Neural crest cell (in vitro differentiated cells): ENCODE measurements at regions not wholly inside any gene's neighbourhood (a gene's known extent, or its start where the extent isn't known, plus 50 kb on each side); places are given as distances from the start of the nearest gene placed in this dataset.

Experiments
- DNase-seq: peaks from one replicate; pipeline ENCODE4 v3.0.0; 2021; ENCODE audit warnings: low read depth, mixed read lengths, low spot score
- H3K27ac Mint-ChIP-seq: one replicate; pipeline ENCODE4 v1.8.0; 2021; ENCODE audit warnings: mild to moderate bottlenecking, mixed read lengths; ENCODE audit not compliant: unreplicated experiment
- H3K27me3 Mint-ChIP-seq: 2 replicates; pipeline ENCODE4 v1.8.0; 2021; ENCODE audit warnings: low read depth, mild to moderate bottlenecking, mixed read lengths
- H3K36me3 Mint-ChIP-seq: 2 replicates; pipeline ENCODE4 v1.8.0; 2021; ENCODE audit warnings: low read depth, mild to moderate bottlenecking, mixed read lengths
- H3K4me1 Mint-ChIP-seq: 2 replicates; pipeline ENCODE4 v1.8.0; 2021; ENCODE audit warnings: mixed read lengths
- H3K4me3 Mint-ChIP-seq: one replicate; pipeline ENCODE4 v1.8.0; 2021; ENCODE audit warnings: mild to moderate bottlenecking, mixed read lengths
- H3K9me3 Mint-ChIP-seq: 2 replicates; pipeline ENCODE4 v1.8.0; 2021; ENCODE audit warnings: mixed read lengths
- TF ChIP-seq, protein P1 (sequence below): fragments of 200-600 bp; sonication (generic); conservative IDR thresholded peaks from 2 replicates; pipeline ENCODE4 v1.5.0; 2021; ENCODE audit warnings: antibody characterized with exemption, mild to moderate bottlenecking

DNA sequence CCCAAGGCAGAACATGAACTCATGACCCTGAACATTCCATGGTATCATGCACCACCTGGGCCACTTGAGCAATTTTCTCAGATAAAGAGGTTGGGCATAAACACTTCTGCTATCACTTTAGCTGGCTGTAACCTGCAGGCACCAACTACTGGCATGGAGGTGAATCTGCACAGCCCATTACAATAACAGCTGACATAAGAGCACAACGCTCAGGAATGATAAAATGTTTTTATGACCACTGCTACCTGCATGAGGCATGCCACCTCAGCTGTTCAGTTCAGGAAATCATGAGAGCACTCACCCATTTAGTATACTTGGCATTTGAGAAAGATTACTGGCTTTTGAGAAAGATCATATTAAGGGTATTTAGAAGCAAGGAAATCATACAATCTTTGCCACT is 85.7 kb upstream of the SPIN4 start:
- TF ChIP-seq, protein P1, sequence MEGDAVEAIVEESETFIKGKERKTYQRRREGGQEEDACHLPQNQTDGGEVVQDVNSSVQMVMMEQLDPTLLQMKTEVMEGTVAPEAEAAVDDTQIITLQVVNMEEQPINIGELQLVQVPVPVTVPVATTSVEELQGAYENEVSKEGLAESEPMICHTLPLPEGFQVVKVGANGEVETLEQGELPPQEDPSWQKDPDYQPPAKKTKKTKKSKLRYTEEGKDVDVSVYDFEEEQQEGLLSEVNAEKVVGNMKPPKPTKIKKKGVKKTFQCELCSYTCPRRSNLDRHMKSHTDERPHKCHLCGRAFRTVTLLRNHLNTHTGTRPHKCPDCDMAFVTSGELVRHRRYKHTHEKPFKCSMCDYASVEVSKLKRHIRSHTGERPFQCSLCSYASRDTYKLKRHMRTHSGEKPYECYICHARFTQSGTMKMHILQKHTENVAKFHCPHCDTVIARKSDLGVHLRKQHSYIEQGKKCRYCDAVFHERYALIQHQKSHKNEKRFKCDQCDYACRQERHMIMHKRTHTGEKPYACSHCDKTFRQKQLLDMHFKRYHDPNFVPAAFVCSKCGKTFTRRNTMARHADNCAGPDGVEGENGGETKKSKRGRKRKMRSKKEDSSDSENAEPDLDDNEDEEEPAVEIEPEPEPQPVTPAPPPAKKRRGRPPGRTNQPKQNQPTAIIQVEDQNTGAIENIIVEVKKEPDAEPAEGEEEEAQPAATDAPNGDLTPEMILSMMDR = no peak
- DNase-seq = no peak
- Mint-ChIP-seq H3K4me1 (no peaks in the 10 kb centered on the region), H3K27me3 (no peaks in the 10 kb centered on the region), H3K4me3 (no peak overlapping the region), H3K36me3 (peaks cover 26% of the 10 kb centered on the region), H3K9me3 (peaks cover 19% of the 10 kb centered on the region), H3K27ac (no peak overlapping the region)

DNA sequence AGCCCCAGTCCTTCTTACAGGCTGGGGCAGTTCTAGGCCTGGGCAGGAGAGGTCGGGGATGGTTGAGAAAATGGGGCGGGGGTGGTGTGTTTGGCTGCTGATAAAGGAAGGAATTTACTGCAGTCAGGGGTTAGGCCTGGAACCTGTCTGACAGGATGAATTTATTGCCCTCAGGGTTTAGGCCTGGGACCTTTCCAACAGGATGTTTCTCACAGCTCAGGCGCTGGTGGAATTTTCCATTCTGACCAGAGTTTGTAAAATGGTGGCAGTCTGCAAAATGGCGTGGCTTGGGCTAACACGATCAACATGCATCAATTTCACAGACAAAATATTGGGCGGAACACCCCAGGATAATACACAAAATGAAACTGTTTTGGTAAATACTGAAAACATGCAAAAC is 83.5 kb upstream of the SPIN4 start:
- Mint-ChIP-seq H3K9me3 (peaks cover 19% of the 10 kb centered on the region), H3K4me1 (no peaks in the 10 kb centered on the region), H3K27ac (no peak overlapping the region), H3K27me3 (no peaks in the 10 kb centered on the region), H3K4me3 (no peak overlapping the region), H3K36me3 (peaks cover 13% of the 10 kb centered on the region)
- DNase-seq = no peak
- TF ChIP-seq, protein P1 = no peak

DNA sequence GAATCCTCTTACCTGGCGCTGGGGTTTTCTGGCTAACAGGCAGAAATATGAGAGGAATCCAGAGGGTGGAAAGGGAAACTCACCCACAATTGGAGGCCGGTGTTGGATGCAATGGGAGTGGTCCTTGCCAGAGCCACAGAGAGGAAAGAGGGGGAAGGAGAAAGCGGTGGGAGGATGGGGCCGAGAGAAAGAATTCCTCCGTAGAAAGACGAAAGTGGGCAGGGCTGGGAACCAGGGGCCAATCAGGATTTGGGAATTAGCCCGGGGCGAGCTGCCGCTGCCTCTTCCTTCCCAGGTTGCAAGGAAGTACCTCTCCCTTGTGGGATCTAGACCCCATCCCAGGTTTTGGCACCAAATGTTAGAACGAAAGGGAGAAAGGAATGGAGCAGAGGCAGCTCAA is 83.1 kb upstream of the SPIN4 start:
- TF ChIP-seq, protein P1 = no peak
- no peak for DNase-seq
- Mint-ChIP-seq H3K4me3 (no peak overlapping the region), H3K27me3 (no peaks in the 10 kb centered on the region), H3K9me3 (peaks cover 17% of the 10 kb centered on the region), H3K4me1 (no peaks in the 10 kb centered on the region), H3K36me3 (peaks cover 13% of the 10 kb centered on the region), H3K27ac (no peak overlapping the region)

DNA sequence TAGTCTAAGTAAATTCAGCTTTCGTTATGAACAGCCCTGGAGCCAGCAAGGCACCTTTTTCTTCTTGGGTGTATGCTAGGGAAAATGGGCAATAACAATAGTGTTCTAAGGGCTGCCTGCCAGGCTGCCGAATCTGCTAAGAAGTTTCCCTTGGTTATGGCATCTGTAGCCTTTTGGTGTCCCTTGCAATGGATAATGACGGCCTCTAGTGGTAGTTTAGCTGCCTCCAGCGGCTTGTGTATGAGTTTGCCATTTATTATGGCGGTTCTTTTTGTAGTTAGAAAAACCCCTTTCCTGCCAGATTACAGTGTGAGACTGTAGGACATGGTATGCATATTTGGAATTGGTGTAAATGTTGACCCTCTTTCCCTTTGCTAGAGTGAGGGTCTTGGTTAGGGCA is 78.9 kb upstream of the SPIN4 start:
- Mint-ChIP-seq H3K9me3 (peaks cover 9% of the 10 kb centered on the region), H3K4me3 (no peak overlapping the region), H3K27ac (no peak overlapping the region), H3K36me3 (peaks cover 7% of the 10 kb centered on the region), H3K4me1 (no peaks in the 10 kb centered on the region), H3K27me3 (no peaks in the 10 kb centered on the region)
- no peak for DNase-seq
- TF ChIP-seq, protein P1 = no peak

DNA sequence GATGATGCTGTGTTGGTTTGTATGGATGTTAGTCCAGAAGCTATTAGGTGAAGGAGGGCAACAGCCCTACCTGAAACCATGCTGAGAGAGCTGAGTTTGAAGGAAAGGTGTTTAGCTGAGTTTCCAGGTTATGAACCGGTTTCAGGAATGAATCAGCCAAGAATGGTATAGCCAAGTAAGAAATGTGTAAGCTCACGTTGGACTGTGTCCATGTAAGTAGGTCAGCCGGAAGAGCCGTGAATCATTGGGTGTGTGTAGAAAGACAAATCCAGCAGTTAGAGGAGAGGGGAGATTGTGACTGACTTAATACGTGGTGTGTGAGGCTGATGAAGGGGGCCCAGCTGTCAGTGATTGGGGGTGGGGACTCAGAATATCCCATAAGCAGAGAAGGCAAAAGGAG is 77.2 kb upstream of the SPIN4 start:
- Mint-ChIP-seq H3K27me3 (no peaks in the 10 kb centered on the region), H3K4me3 (no peak overlapping the region), H3K9me3 (peaks cover 6% of the 10 kb centered on the region), H3K4me1 (no peaks in the 10 kb centered on the region), H3K27ac (no peak overlapping the region), H3K36me3 (peaks cover 9% of the 10 kb centered on the region)
- no peak for DNase-seq
- TF ChIP-seq, protein P1 = no peak

- TF ChIP-seq, protein P1 = no peak
- Mint-ChIP-seq H3K27me3 (no peaks in the 10 kb centered on the region), H3K4me1 (no peaks in the 10 kb centered on the region), H3K27ac (no peak overlapping the region), H3K9me3 (no peaks in the 10 kb centered on the region), H3K4me3 (no peak overlapping the region), H3K36me3 (peaks cover 10% of the 10 kb centered on the region)
- no peak for DNase-seq
Measured at GRCh38 chrX:63426519-63426918, 75.4 kb upstream of the SPIN4 start.
